ENCODE measurements at regions not wholly inside any gene's neighbourhood (a gene's known extent, or its start where the extent isn't known, plus 50 kb on each side); places are given as distances from the start of the nearest gene placed in this dataset.

GRCh38 chr1:25066731-25067517 lies 136.8 kb upstream of the RUNX3 start:
- no peak overlapping the region for H3K4me3 ChIP-seq (replicated peaks; ENCODE audit: low read depth, low read length)
- TF ChIP-seq, protein P1, sequence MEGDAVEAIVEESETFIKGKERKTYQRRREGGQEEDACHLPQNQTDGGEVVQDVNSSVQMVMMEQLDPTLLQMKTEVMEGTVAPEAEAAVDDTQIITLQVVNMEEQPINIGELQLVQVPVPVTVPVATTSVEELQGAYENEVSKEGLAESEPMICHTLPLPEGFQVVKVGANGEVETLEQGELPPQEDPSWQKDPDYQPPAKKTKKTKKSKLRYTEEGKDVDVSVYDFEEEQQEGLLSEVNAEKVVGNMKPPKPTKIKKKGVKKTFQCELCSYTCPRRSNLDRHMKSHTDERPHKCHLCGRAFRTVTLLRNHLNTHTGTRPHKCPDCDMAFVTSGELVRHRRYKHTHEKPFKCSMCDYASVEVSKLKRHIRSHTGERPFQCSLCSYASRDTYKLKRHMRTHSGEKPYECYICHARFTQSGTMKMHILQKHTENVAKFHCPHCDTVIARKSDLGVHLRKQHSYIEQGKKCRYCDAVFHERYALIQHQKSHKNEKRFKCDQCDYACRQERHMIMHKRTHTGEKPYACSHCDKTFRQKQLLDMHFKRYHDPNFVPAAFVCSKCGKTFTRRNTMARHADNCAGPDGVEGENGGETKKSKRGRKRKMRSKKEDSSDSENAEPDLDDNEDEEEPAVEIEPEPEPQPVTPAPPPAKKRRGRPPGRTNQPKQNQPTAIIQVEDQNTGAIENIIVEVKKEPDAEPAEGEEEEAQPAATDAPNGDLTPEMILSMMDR (IDR thresholded peaks at IDR 0.05; ENCODE audit: low read length, missing control alignments) = no peak
- no peak for DNase-seq (ENCODE audit: low read depth)

DNA sequence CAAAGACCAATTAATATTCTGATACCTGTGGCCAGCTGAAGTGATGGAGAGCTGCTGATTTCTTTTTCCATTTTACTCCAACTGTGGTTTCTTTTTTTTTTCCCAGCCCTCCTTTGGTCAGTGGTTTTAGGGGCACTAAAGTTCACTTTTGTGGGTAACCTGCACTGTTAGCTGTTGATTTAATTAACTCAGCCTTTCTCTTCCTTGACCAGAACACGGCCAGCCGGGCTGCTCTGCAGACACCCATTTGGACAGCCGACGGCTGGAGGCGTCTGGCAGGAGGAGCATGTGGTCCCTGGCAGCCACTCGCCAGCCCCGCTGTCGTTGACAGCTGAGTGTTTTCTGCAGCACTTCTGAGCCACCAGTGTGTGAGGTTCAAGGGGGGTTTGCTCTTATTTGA lies 136.2 kb upstream of the RUNX3 start:
- DNase-seq (ENCODE audit: low read depth) = no peak
- TF ChIP-seq, protein P1 (IDR thresholded peaks at IDR 0.05; ENCODE audit: low read length, missing control alignments) = no peak
- no peak overlapping the region for H3K4me3 ChIP-seq (replicated peaks; ENCODE audit: low read depth, low read length)

DNA sequence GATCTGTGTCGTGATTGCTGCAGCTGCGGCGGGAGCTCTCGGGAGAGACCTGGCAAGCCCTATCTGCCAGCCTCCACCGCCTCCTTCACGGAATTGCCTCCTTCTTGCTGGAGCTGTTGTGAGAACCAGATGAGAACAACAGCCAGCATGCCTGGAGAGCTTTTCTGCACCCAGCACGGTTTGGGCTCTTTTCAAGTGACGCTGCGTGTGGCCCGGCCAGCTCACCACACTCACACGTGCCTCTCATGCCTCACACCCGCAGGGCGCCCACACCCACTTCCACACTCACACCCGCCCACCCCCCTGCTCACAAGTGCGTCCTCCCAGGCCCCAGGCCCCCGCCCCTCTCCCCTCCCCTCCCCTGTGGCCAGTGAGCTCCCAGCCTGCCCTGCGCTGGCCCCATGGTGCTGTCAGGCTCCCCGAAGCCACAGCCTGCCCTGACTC lies 135.7 kb upstream of the RUNX3 start:
- TF ChIP-seq, protein P1 (IDR thresholded peaks at IDR 0.05; ENCODE audit: low read length, missing control alignments) = no peak
- peak; percentile 3 for DNase-seq (ENCODE audit: low read depth)
- no peak overlapping the region for H3K4me3 ChIP-seq (replicated peaks; ENCODE audit: low read depth, low read length)

GRCh38 chr1:25065321-25065721 lies 135.2 kb upstream of the RUNX3 start:
- TF ChIP-seq, protein P1 (IDR thresholded peaks at IDR 0.05; ENCODE audit: low read length, missing control alignments) = no peak
- H3K4me3 ChIP-seq (replicated peaks; ENCODE audit: low read depth, low read length) = no peak overlapping the region
- DNase-seq (ENCODE audit: low read depth) = no peak

DNA sequence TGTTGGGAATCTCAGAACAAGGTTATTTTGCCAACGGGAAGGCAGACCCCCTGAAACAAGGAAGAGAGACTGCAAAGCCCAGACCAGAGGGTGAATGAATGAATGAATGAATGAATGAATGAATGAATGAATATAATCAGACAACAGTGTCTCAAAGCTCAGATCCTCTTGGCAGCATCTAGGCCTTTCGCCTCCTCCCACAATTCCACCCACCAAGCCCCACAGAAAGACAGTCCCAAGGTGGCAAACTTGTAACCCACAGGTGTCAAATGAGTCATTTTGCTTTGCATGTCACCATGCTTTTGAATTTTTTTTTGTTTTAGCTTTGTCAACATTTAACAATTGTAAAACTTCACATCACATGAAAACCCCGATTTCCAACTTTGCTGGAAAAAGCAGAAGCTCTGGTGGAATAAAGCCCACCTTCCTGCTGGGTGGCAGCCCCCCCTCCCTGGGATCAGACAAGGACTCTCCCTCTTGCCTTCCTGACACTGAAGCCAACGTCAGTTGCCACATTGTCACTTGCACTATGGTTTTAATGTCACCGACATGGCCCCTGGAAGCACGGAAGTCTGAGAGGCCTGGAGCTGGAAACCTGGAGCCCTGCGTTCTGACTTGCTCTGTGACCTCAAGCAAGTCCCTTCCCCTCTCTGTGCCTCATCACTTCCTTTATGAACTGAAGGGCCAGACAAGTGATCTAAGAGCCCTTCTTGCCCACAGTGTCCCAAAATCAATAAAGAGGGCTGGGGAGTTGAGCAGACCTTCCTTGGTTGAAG lies 134.6 kb upstream of the RUNX3 start:
- no peak for DNase-seq (ENCODE audit: low read depth)
- TF ChIP-seq, protein P1 (IDR thresholded peaks at IDR 0.05; ENCODE audit: low read length, missing control alignments) = no peak
- no peak overlapping the region for H3K4me3 ChIP-seq (replicated peaks; ENCODE audit: low read depth, low read length)

- no peak for DNase-seq (ENCODE audit: low read depth)
- TF ChIP-seq, protein P1 (IDR thresholded peaks at IDR 0.05; ENCODE audit: low read length, missing control alignments) = no peak
- H3K4me3 ChIP-seq (replicated peaks; ENCODE audit: low read depth, low read length) = no peak overlapping the region
Measured at GRCh38 chr1:25063591-25064416, 133.7 kb upstream of the RUNX3 start.
